ENCODE measurements at regions not wholly inside any gene's neighbourhood (a gene's known extent, or its start where the extent isn't known, plus 50 kb on each side); places are given as distances from the start of the nearest gene placed in this dataset.

DNA sequence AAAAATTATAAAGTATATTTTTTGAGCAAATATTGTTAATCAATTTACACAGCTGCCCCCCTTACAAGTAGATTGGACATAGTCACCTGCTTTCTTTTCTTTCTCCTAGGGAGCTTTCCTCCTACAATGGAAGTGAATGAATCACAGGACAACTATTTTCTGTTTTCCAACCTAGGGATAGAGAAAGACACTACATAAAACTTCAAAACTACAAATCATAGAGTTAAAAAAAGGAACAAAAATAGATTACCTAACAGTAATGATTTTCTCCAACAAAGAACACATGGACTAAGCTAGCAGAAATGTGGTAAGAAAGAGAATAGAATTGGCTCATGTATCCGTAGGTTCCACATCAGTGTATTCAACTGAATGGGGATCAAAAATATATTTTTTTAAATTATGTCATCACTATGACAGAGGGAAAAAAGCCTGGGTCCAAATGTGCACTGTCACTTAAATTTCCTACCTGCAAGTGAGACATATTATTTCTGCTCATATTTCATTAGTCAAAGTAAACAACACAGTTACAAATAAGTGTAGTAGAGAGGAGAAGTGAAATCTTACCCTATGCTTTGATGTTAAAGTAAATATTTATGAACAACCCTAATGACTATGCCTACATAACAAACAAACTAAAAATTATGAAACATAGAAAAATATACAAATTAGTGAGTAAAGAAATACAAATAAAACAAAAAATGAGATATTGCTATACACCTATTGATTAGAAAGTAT is 756.7 kb downstream of the SOCS6 start:
- TF ChIP-seq, protein P1, sequence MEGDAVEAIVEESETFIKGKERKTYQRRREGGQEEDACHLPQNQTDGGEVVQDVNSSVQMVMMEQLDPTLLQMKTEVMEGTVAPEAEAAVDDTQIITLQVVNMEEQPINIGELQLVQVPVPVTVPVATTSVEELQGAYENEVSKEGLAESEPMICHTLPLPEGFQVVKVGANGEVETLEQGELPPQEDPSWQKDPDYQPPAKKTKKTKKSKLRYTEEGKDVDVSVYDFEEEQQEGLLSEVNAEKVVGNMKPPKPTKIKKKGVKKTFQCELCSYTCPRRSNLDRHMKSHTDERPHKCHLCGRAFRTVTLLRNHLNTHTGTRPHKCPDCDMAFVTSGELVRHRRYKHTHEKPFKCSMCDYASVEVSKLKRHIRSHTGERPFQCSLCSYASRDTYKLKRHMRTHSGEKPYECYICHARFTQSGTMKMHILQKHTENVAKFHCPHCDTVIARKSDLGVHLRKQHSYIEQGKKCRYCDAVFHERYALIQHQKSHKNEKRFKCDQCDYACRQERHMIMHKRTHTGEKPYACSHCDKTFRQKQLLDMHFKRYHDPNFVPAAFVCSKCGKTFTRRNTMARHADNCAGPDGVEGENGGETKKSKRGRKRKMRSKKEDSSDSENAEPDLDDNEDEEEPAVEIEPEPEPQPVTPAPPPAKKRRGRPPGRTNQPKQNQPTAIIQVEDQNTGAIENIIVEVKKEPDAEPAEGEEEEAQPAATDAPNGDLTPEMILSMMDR (IDR thresholded peaks at IDR 0.05) = no peak
- TF ChIP-seq EP300 (IDR thresholded peaks at IDR 0.05) = no peak
- no peak for TF ChIP-seq POLR2A (IDR thresholded peaks at IDR 0.05)
